Mesenchymal stem cell (in vitro differentiated cells and primary cell): ENCODE measurements at regions not wholly inside any gene's neighbourhood (a gene's known extent, or its start where the extent isn't known, plus 50 kb on each side); places are given as distances from the start of the nearest gene placed in this dataset.
A peak's percentile ranks its signal among the peaks of the same experiment; 100 is the strongest.

Experiments
- DNase-seq: peaks from one replicate; pipeline ENCODE4 v3.0.0-alpha.2; 2013
- H2AFZ ChIP-seq: one replicate; pipeline ENCODE4 v1.6.1; 2013; ENCODE audit warnings: low read depth, mild to moderate bottlenecking, control low read depth, inconsistent platforms, low read length, moderate library complexity
- H2AK5ac ChIP-seq: 2 replicates; pipeline ENCODE4 v1.6.1; 2013; ENCODE audit warnings: low read length, moderate library complexity, mild to moderate bottlenecking, inconsistent platforms; ENCODE audit not compliant: severe bottlenecking
- H2BK120ac ChIP-seq: one replicate; pipeline ENCODE4 v1.6.1; 2013; ENCODE audit warnings: low read depth, mild to moderate bottlenecking, inconsistent platforms, low read length, moderate library complexity
- H2BK12ac ChIP-seq, 2 experiments: one replicate each; pipeline ENCODE4 v1.6.1; 2013; ENCODE audit warnings: inconsistent platforms in 2 of 2, low read length in 2 of 2, mild to moderate bottlenecking in 2 of 2, moderate library complexity in 2 of 2, control low read depth in 1 of 2
- H2BK15ac ChIP-seq: one replicate; pipeline ENCODE4 v1.6.1; 2013; ENCODE audit warnings: mild to moderate bottlenecking, low read depth, inconsistent platforms; ENCODE audit not compliant: poor library complexity, severe bottlenecking
- H2BK5ac ChIP-seq: 2 replicates; pipeline ENCODE4 v1.6.1; 2013; ENCODE audit warnings: low read depth, mild to moderate bottlenecking, low read length, control low read depth, inconsistent platforms; ENCODE audit not compliant: poor library complexity, severe bottlenecking
- H3K14ac ChIP-seq, 2 experiments: one replicate each; pipeline ENCODE4 v1.6.1; 2013; ENCODE audit warnings: inconsistent platforms in 2 of 2, low read length in 2 of 2, control low read depth in 1 of 2, mild to moderate bottlenecking in 1 of 2, moderate library complexity in 1 of 2
- H3K18ac ChIP-seq, 2 experiments: one replicate each; pipeline ENCODE4 v1.6.1; 2013; ENCODE audit warnings: inconsistent platforms in 2 of 2, low read length in 2 of 2, control low read depth in 1 of 2, low read depth in 1 of 2, mild to moderate bottlenecking in 1 of 2
- H3K23ac ChIP-seq, 2 experiments: one replicate each; pipeline ENCODE4 v1.6.1; 2013; ENCODE audit warnings: inconsistent platforms in 2 of 2, low read length in 2 of 2, mild to moderate bottlenecking in 2 of 2, moderate library complexity in 2 of 2, control low read depth in 1 of 2
- H3K27ac ChIP-seq: 2 replicates; pipeline ENCODE4 v1.5.1; 2013; ENCODE audit warnings: mild to moderate bottlenecking, moderate library complexity, low read length, control low read depth, inconsistent platforms; ENCODE audit not compliant: poor library complexity, severe bottlenecking
- H3K27me3 ChIP-seq, 2 experiments: 2 replicates each; pipeline versions ENCODE4 v1.6.1 to v1.7.0; 2013; ENCODE audit warnings: low read length in 2 of 2, mild to moderate bottlenecking in 2 of 2, moderate library complexity in 2 of 2, control low read depth in 1 of 2, inconsistent platforms in 1 of 2; ENCODE audit not compliant: control insufficient read depth in 1 of 2, insufficient read depth in 1 of 2
- H3K36me3 ChIP-seq, 2 experiments: 2 replicates each; pipeline versions ENCODE4 v1.6.1 to v1.7.0; 2013; ENCODE audit warnings: low read length in 2 of 2, control low read depth in 1 of 2, inconsistent platforms in 1 of 2, low read depth in 1 of 2, mild to moderate bottlenecking in 1 of 2; ENCODE audit not compliant: insufficient read depth in 2 of 2, control insufficient read depth in 1 of 2
- H3K4ac ChIP-seq, 2 experiments: one replicate each; pipeline ENCODE4 v1.6.1; 2013; ENCODE audit warnings: inconsistent platforms in 2 of 2, low read length in 2 of 2, mild to moderate bottlenecking in 2 of 2, moderate library complexity in 2 of 2, control low read depth in 1 of 2, low read depth in 1 of 2
- H3K4me1 ChIP-seq: 2 replicates; pipeline ENCODE4 v1.6.1; 2013; ENCODE audit warnings: low read depth, low read length, control low read depth; ENCODE audit not compliant: control insufficient read depth, insufficient read depth
- H3K4me2 ChIP-seq: 2 replicates; pipeline ENCODE4 v1.6.1; 2013; ENCODE audit warnings: low read length, mild to moderate bottlenecking, inconsistent platforms; ENCODE audit not compliant: poor library complexity, severe bottlenecking
- H3K4me3 ChIP-seq, 2 experiments: 2 replicates each; pipeline versions ENCODE4 v1.5.1 to v1.7.0; 2013; ENCODE audit warnings: low read length in 2 of 2, mild to moderate bottlenecking in 2 of 2, control low read depth in 1 of 2, low read depth in 1 of 2; ENCODE audit not compliant: insufficient read depth in 1 of 2
- H3K79me1 ChIP-seq: replicated peaks from 2 replicates; pipeline ENCODE4 v1.6.1; 2013; ENCODE audit warnings: mild to moderate bottlenecking, control low read depth, low read length, inconsistent platforms; ENCODE audit not compliant: poor library complexity, severe bottlenecking
- H3K9ac ChIP-seq: 2 replicates; pipeline ENCODE4 v1.7.0; 2013; ENCODE audit warnings: mild to moderate bottlenecking, low read length, moderate library complexity
- H3K9me3 ChIP-seq: 2 replicates; pipeline ENCODE4 v1.7.0; 2013; ENCODE audit warnings: mild to moderate bottlenecking, low read length; ENCODE audit not compliant: control insufficient read depth
- H4K8ac ChIP-seq: one replicate; pipeline ENCODE4 v1.6.1; 2013; ENCODE audit warnings: inconsistent platforms, mild to moderate bottlenecking, low read length, moderate library complexity
- H4K91ac ChIP-seq: one replicate; pipeline ENCODE4 v1.6.1; 2013; ENCODE audit warnings: mild to moderate bottlenecking, low read length, inconsistent platforms
- WGBS: methylation state at CpG from one replicate; pipeline ENCODE4 v1.1.7; 2013; ENCODE audit warnings: mixed read lengths; 5-methylcytosine and 5-hydroxymethylcytosine counted together

- no peak overlapping the region for H4K91ac ChIP-seq
- no peak overlapping the region for H3K4me3 ChIP-seq
- H3K79me1 ChIP-seq: no peaks in the 10 kb centered on the region
- 98% methylated on average over 4 of the region's 4 CpGs for WGBS
- no peak overlapping the region for H2BK15ac ChIP-seq
- no peak overlapping the region for H3K23ac ChIP-seq
- H3K4me1 ChIP-seq: no peaks in the 10 kb centered on the region
- no peaks in the 10 kb centered on the region for H3K36me3 ChIP-seq
- no peak overlapping the region for H3K14ac ChIP-seq
- no peak overlapping the region for H2BK12ac ChIP-seq
- H3K27ac ChIP-seq: no peak overlapping the region
- H3K9me3 ChIP-seq: no peaks in the 10 kb centered on the region
- no peak overlapping the region for H4K8ac ChIP-seq
- no peak overlapping the region for H3K4ac ChIP-seq
- no peak overlapping the region for H3K18ac ChIP-seq
- DNase-seq: no peak
- H3K9ac ChIP-seq: no peak overlapping the region
- H2BK5ac ChIP-seq: no peak overlapping the region
- H2AFZ ChIP-seq: no peak overlapping the region
- H2AK5ac ChIP-seq: no peak overlapping the region
- H3K4me2 ChIP-seq: no peak overlapping the region
- H3K27me3 ChIP-seq: no peaks in the 10 kb centered on the region
- H2BK120ac ChIP-seq: no peak overlapping the region
Measured at GRCh38 chr13:80149736-80150135, 191.2 kb downstream of the SPRY2 start.

DNA sequence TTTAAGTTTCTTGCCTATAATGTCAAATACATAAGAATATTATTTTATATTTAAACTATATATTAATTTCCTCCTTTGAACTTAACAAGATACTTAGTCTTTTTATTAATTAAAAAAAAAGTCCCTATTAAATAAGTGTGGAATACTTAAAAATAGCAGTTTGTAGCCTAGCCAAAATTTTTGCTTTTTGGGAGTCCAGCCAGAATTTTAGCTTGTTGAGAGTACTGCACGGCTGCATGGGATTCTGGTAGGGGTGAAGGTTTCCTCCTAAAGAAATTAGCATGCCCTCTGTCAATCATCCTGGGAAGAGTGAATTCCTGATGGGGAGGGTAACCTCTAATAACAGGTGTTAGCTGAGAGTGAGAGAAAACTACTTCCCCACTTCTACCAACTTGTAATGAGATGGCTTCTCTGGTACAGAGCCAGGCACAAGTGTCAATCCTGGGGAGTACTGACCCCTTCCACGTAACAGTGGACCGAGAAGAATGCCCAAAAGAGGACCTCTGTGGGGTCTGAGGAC, 195.7 kb downstream of the SPRY2 start:
- Histone ChIP-seq H3K4me3 (no peak overlapping the region), H3K36me3 (no peaks in the 10 kb centered on the region), H3K4me2 (no peak overlapping the region), H3K9me3 (no peaks in the 10 kb centered on the region), H3K4ac (no peak overlapping the region), H2AFZ (no peak overlapping the region), H3K79me1 (no peaks in the 10 kb centered on the region), H3K27me3 (no peaks in the 10 kb centered on the region), H2BK12ac (peak overlapping the region in 1 of 2 experiments; percentile 31), H3K4me1 (peaks cover 3% of the 10 kb centered on the region), H2BK5ac (no peak overlapping the region), H4K8ac (no peak overlapping the region), H4K91ac (no peak overlapping the region), H3K23ac (no peak overlapping the region), H3K18ac (no peak overlapping the region), H3K27ac (no peak overlapping the region), H2BK120ac (no peak overlapping the region), H2BK15ac (no peak overlapping the region), H3K14ac (no peak overlapping the region), H2AK5ac (no peak overlapping the region), H3K9ac (no peak overlapping the region)
- WGBS: 100% methylated on average over 3 of the region's 3 CpGs
- no peak for DNase-seq

DNA sequence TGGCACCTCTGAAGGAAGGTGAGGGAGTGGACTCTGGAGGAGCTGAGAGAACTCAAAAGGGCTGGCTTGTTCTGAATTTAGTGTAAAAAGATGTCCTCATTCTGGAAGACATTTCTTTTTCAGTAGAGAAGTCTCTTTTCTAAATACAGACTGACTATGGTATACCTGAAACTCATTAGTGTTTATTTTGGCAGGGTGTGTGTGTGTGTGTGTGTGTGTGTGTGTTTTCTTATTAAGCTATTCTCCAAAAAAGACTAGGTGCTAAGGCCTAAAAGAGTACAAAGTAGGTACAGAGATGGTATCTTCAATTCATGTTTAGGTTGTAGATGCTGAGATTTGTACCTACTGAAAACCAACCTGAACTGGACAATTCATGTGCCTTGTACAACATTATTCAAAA, 196.4 kb downstream of the SPRY2 start:
- Histone ChIP-seq H3K18ac (no peak overlapping the region), H3K4ac (no peak overlapping the region), H2AFZ (no peak overlapping the region), H2BK5ac (no peak overlapping the region), H3K4me2 (no peak overlapping the region), H3K14ac (no peak overlapping the region), H3K4me1 (peaks cover 3% of the 10 kb centered on the region), H4K8ac (no peak overlapping the region), H2BK15ac (no peak overlapping the region), H3K9me3 (no peaks in the 10 kb centered on the region), H3K27me3 (no peaks in the 10 kb centered on the region), H3K27ac (no peak overlapping the region), H3K79me1 (no peaks in the 10 kb centered on the region), H2BK120ac (no peak overlapping the region), H3K23ac (no peak overlapping the region), H3K4me3 (no peak overlapping the region), H2AK5ac (no peak overlapping the region), H3K36me3 (no peaks in the 10 kb centered on the region), H2BK12ac (no peak overlapping the region), H4K91ac (no peak overlapping the region), H3K9ac (no peak overlapping the region)
- no peak for DNase-seq

- Histone ChIP-seq H3K23ac (no peak overlapping the region), H3K14ac (no peak overlapping the region), H3K9me3 (no peaks in the 10 kb centered on the region), H3K4me1 (peaks cover 3% of the 10 kb centered on the region), H3K18ac (peak overlapping the region in 1 of 2 experiments; percentile 18), H4K91ac (no peak overlapping the region), H3K27me3 (no peaks in the 10 kb centered on the region), H3K4ac (no peak overlapping the region), H2BK120ac (no peak overlapping the region), H3K4me3 (peak overlapping the region in 1 of 2 experiments; percentile 63), H2BK15ac (no peak overlapping the region), H2AFZ (peak overlapping the region; percentile 42), H3K27ac (peak overlapping the region; percentile 10), H4K8ac (peak overlapping the region; percentile 0), H3K36me3 (no peaks in the 10 kb centered on the region), H2BK12ac (peak overlapping the region; percentile 4 to 32), H2AK5ac (no peak overlapping the region), H3K4me2 (no peak overlapping the region), H2BK5ac (no peak overlapping the region), H3K79me1 (no peaks in the 10 kb centered on the region), H3K9ac (peak overlapping the region; percentile 81)
- peak; percentile 46 for DNase-seq
- 63% methylated on average over 5 of the region's 7 CpGs for WGBS
Measured at GRCh38 chr13:80141123-80141849, 199.6 kb downstream of the SPRY2 start.
